Mucosa of rectum (tissue), 2 donors: ENCODE measurements at regions not wholly inside any gene's neighbourhood (a gene's known extent, or its start where the extent isn't known, plus 50 kb on each side); places are given as distances from the start of the nearest gene placed in this dataset.
"Not testable (repeated sequence)": the region's sequence is repeated elsewhere in the genome, so short reads cannot be mapped to it uniquely, and the experiment has no call there.

ENCODE experiments used
- H3K27ac ChIP-seq, 2 donors: one replicate each; pipeline ENCODE4 v1.7.0; 2013; ENCODE audit warnings: inconsistent platforms in 2 of 2, low read depth in 2 of 2, low read length in 2 of 2
- H3K27me3 ChIP-seq, 2 donors: one replicate each; pipeline ENCODE4 v1.7.0; 2013; ENCODE audit warnings: low read length in 2 of 2; ENCODE audit not compliant: control insufficient read depth in 2 of 2, insufficient read depth in 2 of 2
- H3K36me3 ChIP-seq, 2 donors: one replicate each; pipeline ENCODE4 v1.7.0; 2013; ENCODE audit warnings: low read length in 2 of 2; ENCODE audit not compliant: control insufficient read depth in 2 of 2, insufficient read depth in 2 of 2
- H3K4me1 ChIP-seq, 2 donors: one replicate each; pipeline ENCODE4 v1.7.0; 2013; ENCODE audit warnings: low read length in 2 of 2, mild to moderate bottlenecking in 1 of 2; ENCODE audit not compliant: control insufficient read depth in 2 of 2, insufficient read depth in 2 of 2
- H3K4me3 ChIP-seq, 2 donors: one replicate each; pipeline ENCODE4 v1.7.0; 2013; ENCODE audit warnings: low read length in 2 of 2
- H3K9ac ChIP-seq, 2 donors: one replicate each; pipeline ENCODE4 v1.7.0; 2013; ENCODE audit warnings: low read length in 2 of 2, low read depth in 1 of 2, mild to moderate bottlenecking in 1 of 2
- H3K9me3 ChIP-seq, 2 donors: one replicate each; pipeline ENCODE4 v1.7.0; 2013; ENCODE audit warnings: low read length in 2 of 2; ENCODE audit not compliant: control insufficient read depth in 2 of 2
- donor health status: healthy.
- donor health status: Normal muscosa, but diverticular disease.

DNA sequence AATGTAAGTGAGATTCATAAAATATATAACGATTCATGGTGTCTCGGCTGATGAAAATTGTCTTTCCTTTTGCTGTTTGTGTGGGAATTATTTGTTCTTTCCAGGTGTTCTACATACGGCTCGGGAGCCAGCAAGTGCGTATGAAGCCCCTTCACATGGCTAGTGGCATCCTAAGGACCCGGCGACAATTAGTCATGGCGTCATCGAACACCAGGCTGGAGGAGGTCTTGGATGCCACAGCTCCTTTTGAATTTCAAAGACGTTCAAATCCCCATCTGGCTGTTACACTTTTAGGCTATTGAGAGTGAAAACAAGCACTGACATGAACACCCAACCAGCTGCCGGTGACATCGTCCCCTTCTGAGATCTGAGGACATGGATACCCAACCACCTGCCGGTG, 397.7 kb upstream of the TNRC6C start:
- Histone ChIP-seq H3K4me1 (peaks cover 0 to 4% of the 10 kb centered on the region in 2 donors), H3K36me3 (no peaks in the 10 kb centered on the region), H3K4me3 (peak overlapping the region in 1 of 2 donors; percentile 13), H3K27ac (no peak overlapping the region), H3K27me3 (peaks cover 5 to 9% of the 10 kb centered on the region in 2 donors), H3K9me3 (no peaks in the 10 kb centered on the region), H3K9ac (no peak overlapping the region)

GRCh38 chr17:77562361-77562760, 396.1 kb upstream of the TNRC6C start:
- not testable (repeated sequence) for H3K4me1 ChIP-seq, H3K36me3 ChIP-seq, H3K9me3 ChIP-seq, H3K27me3 ChIP-seq, H3K9ac ChIP-seq, H3K4me3 ChIP-seq, H3K27ac ChIP-seq

- Histone ChIP-seq H3K4me1 (peaks cover 0 to 4% of the 10 kb centered on the region in 2 donors), H3K9ac (no peak overlapping the region), H3K9me3 (no peaks in the 10 kb centered on the region), H3K4me3 (no peak overlapping the region), H3K27ac (no peak overlapping the region), H3K27me3 (peaks cover 4 to 7% of the 10 kb centered on the region in 2 donors), H3K36me3 (no peaks in the 10 kb centered on the region)
Observed at GRCh38 chr17:77563439-77564102, 394.9 kb upstream of the TNRC6C start.

- Histone ChIP-seq H3K9me3 (no peaks in the 10 kb centered on the region), H3K4me3 (no peak overlapping the region), H3K27me3 (peaks cover 2 to 3% of the 10 kb centered on the region in 2 donors), H3K4me1 (peaks cover 0 to 4% of the 10 kb centered on the region in 2 donors), H3K9ac (no peak overlapping the region), H3K27ac (no peak overlapping the region), H3K36me3 (no peaks in the 10 kb centered on the region)
Observed at GRCh38 chr17:77564278-77564920, 394.1 kb upstream of the TNRC6C start.

GRCh38 chr17:77565166-77565565, 393.3 kb upstream of the TNRC6C start:
- H3K36me3 ChIP-seq, result no peaks in the 10 kb centered on the region
- no peak overlapping the region for H3K4me3 ChIP-seq
- no peaks in the 10 kb centered on the region for H3K9me3 ChIP-seq
- H3K27ac ChIP-seq, result no peak overlapping the region
- H3K27me3 ChIP-seq, result peaks cover 3 to 7% of the 10 kb centered on the region in 2 donors
- H3K4me1 ChIP-seq, result peaks cover 0 to 4% of the 10 kb centered on the region in 2 donors
- H3K9ac ChIP-seq, result no peak overlapping the region

DNA sequence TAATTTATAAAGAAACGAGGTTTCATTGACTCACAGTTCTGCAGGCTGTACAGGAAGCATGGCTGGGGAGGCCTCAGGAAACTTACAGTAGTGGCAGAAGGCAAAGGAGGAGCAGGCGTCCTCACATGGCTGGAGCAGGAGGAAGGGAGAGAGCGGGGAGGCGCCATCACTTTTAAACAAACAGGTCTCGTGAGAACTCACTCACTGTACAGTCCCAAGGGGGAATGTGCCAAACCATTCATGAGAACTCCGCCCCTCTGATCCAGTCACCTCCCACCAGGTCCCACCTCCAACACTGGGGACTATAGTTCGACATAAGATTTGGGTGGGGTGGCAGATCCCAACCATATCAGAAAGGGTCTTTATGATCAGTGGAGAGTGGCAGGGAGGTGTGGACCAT, 392.4 kb upstream of the TNRC6C start:
- Histone ChIP-seq H3K9me3 (no peaks in the 10 kb centered on the region), H3K9ac (no peak overlapping the region), H3K4me3 (no peak overlapping the region), H3K27ac (no peak overlapping the region), H3K27me3 (peaks cover 11 to 14% of the 10 kb centered on the region in 2 donors), H3K4me1 (no peaks in the 10 kb centered on the region), H3K36me3 (no peaks in the 10 kb centered on the region)

- Histone ChIP-seq H3K9me3 (no peaks in the 10 kb centered on the region), H3K27me3 (peaks cover 14 to 15% of the 10 kb centered on the region in 2 donors), H3K4me3 (no peak overlapping the region), H3K4me1 (no peaks in the 10 kb centered on the region), H3K9ac (no peak overlapping the region), H3K27ac (no peak overlapping the region), H3K36me3 (no peaks in the 10 kb centered on the region)
Observed at GRCh38 chr17:77566566-77567138, 391.9 kb upstream of the TNRC6C start.

- Histone ChIP-seq H3K27me3 (peaks cover 29 to 32% of the 10 kb centered on the region in 2 donors), H3K4me1 (peaks cover 0 to 3% of the 10 kb centered on the region in 2 donors), H3K27ac (no peak overlapping the region), H3K9me3 (no peaks in the 10 kb centered on the region), H3K9ac (no peak overlapping the region), H3K4me3 (no peak overlapping the region), H3K36me3 (no peaks in the 10 kb centered on the region)
Observed at GRCh38 chr17:77568540-77568939, 390.0 kb upstream of the TNRC6C start.

- peaks cover 0 to 3% of the 10 kb centered on the region in 2 donors for H3K4me1 ChIP-seq
- no peak overlapping the region for H3K4me3 ChIP-seq
- no peak overlapping the region for H3K9ac ChIP-seq
- peaks cover 29 to 32% of the 10 kb centered on the region in 2 donors for H3K27me3 ChIP-seq
- H3K27ac ChIP-seq, result no peak overlapping the region
- no peaks in the 10 kb centered on the region for H3K9me3 ChIP-seq
- H3K36me3 ChIP-seq, result no peaks in the 10 kb centered on the region
Observed at GRCh38 chr17:77569846-77570564, 388.5 kb upstream of the TNRC6C start.

GRCh38 chr17:77570565-77570898, 388.0 kb upstream of the TNRC6C start:
- no peak overlapping the region for H3K27ac ChIP-seq
- no peaks in the 10 kb centered on the region for H3K36me3 ChIP-seq
- no peak overlapping the region for H3K4me3 ChIP-seq
- H3K9ac ChIP-seq, result no peak overlapping the region
- peaks cover 29 to 32% of the 10 kb centered on the region in 2 donors for H3K27me3 ChIP-seq
- H3K4me1 ChIP-seq, result peaks cover 0 to 3% of the 10 kb centered on the region in 2 donors
- no peaks in the 10 kb centered on the region for H3K9me3 ChIP-seq
